Left colon (tissue), 2 donors: ENCODE measurements at regions not wholly inside any gene's neighbourhood (a gene's known extent, or its start where the extent isn't known, plus 50 kb on each side); places are given as distances from the start of the nearest gene placed in this dataset.

Experiments
- ATAC-seq: fragments of 200-7000 bp; cut with Tn5 transposase; one replicate; pipeline ENCODE4 v1.9.1; 2020; ENCODE audit warnings: mild to moderate bottlenecking, moderate library complexity
- DNase-seq, 2 donors: peaks; one replicate each; pipeline ENCODE4 v3.0.0-alpha.2; 2020
- intact Hi-C, 2 donors: fragments of 100-400 bp; cut with DNase I in 1 of 2; cut with micrococcal nuclease in 1 of 2; formaldehyde crosslinking; loops; one replicate each; pipeline versions ENCODE4 v1.11.2 to v1.14.0; 2022; cut with DNase I, micrococcal nuclease
- donor health status: DM: no; HTN: no; CAD: no.
- donor health status: DM: yes; HTN: yes; CAD: no.

DNA sequence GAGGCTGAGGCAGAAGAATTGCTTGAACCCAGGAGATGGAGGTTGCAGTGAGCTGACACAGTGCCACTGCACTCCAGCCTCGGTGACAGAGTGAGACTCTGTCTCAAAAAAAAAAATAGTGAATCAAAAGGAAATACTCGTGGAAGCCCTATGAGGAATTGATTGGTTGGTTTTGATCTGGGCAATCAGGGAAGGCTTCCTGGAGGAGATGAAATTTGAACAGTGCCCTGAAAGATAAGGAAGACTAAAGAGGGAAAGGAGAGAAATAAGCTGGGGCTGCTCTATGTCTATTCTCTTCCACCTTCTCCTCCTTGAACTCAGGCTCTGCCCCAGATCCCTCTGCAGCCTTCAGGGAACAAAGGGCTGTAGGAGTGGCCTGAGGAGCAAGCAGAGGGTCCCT lies 54.1 kb downstream of the IRF2BPL start:
- ATAC-seq (no peak), DNase-seq (no peak)
- intact Hi-C loops = no loop called here

DNA sequence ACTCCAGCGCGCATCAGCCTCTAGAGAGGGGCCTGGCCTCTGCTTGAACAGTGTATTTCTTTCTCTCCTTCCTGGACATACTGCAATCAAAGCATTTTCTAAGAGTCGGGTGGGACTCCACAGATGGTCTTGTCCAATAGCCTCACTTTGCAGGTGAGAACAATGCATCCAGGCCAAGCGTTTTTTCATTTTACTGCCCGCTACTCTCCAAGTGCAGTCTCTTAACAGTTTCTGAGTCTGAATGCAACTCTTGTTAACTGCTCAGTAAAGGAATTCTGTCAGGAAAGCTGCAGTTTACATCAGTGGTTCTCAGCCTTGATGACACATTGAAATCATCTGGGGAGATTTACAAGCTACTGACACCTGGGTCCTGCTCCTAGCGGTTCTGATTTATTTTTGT lies 57.0 kb downstream of the IRF2BPL start:
- intact Hi-C loops = no loop called here
- ATAC-seq = peak; percentile 26

DNA sequence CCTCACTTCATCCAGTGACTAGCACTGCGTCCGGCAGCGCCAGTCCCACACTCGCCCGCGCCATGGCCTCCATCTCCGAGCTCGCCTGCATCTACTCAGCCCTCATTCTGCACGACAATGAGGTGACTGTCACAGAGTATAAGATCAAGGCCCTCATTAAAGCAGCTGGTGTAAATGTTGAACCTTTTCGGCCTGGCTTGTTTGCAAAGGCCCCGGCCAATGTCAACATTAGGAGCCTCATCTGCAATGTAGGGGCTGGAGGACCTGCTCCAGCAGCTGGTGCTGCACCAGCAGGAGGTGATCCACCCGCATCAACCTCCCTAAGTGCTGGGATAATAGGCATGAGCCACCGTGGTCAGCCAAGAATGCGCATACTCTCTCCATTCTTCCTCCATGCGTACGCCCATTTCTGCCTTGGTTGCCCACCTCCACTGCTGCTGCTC lies 59.9 kb downstream of the IRF2BPL start:
- intact Hi-C loops = no loop called here
- no peak for ATAC-seq
- DNase-seq = no peak

More for the DNA sequence above, 57.0 kb downstream of the IRF2BPL start:
- DNase-seq = no peak

DNA sequence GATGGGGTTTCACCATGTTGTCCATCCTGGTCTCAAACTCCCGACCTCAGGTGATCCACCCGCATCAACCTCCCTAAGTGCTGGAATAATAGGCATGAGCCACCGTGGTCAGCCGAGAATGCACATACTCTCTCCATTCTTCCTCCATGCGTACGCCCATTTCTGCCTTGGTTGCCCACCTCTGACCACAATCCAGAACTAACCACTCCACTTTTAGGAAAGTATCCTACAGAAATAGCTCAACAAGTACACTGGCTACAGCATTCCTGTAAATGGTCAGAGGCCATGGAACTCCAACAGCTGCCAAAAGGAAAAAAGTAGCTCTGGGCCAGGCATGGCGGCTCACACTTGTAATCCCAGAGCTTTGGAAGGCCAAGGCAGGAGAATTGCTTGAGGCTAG lies 60.7 kb downstream of the IRF2BPL start:
- DNase-seq = no peak
- no peak for ATAC-seq
- intact Hi-C loops = no loop called here

DNA sequence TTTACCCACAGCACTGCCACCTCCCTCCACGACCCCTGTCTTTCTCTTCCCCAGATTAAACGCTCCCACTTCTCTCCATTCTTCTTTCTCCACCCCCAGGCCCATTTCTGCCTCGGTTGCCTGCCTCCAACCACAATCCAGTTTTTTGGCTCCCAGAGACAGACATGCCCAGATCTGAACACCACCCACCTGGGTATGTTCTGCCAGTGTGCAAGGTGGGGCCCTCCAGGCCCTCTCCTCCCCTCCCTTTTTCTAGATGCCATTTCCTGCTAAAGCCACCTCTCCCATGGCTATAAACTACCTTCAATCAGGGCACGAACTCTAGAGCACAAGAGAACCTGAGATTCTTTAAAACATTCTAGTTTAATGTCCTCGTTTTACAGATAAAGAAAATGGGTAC lies 63.3 kb downstream of the IRF2BPL start:
- intact Hi-C loops = no loop called here
- ATAC-seq = peak; percentile 77
- DNase-seq = peak; percentile 45 to 59

DNA sequence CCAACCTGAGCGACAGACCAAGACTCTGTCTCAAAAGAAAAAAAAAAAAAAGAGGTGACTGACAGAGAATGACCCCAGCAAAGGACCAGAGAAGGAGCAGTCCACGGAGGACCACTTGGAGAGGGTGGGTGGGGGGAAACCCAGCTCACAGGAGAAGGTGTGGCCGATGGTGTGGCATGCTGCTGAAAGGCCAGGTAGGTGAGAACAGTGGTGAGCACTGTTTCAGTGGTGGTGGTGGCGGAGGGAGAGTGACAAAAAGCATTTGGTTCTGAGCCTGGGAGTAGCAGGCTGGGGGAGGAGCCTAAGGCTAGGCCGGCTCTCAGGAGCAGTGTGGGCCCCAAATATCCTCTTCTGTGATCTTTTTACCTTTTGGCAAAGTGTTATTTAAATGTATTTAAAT lies 63.8 kb downstream of the IRF2BPL start:
- intact Hi-C loops = no loop called here
- ATAC-seq (peak; percentile 4), DNase-seq (no peak)

DNA sequence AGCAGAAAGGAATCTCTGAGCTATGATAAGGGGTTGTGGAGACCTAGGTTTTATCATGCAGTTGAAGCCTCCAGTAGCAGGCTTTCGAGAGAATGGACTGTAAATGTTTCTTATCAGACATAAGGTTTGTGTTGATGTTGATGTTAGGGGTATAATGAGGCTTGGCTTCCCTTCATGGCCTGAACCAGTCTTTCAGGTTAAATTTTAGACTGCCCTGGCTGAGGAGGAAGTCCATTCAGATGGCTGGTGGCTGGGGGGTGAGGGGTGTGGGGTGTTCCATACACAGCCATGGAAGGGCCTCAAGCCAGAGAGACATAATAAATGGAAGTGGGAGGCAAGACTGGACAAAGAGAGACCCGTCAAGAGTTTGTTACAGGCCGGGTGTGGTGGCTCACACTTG lies 65.1 kb downstream of the IRF2BPL start:
- DNase-seq (no peak), ATAC-seq (peak; percentile 40)
- intact Hi-C loops = no loop called here

DNA sequence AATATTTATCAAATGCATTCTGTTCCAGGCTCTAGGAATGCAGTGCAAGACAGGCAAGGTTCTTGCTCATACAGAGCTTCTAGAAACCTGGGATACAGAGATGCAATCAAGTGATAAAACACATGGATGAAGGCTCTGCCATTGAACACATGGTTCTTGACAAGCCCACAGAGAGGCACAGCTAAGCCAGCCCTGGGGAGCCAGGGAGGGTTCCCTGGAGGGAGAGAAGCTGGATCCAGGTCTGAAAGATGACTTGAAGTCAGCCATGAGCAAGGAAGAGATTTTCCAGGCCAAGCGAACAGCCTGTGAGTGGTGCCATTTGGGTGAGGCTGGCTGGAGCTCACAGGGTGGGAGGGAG lies 66.2 kb downstream of the IRF2BPL start:
- DNase-seq = no peak
- intact Hi-C loops = no loop called here
- ATAC-seq = peak; percentile 11

DNA sequence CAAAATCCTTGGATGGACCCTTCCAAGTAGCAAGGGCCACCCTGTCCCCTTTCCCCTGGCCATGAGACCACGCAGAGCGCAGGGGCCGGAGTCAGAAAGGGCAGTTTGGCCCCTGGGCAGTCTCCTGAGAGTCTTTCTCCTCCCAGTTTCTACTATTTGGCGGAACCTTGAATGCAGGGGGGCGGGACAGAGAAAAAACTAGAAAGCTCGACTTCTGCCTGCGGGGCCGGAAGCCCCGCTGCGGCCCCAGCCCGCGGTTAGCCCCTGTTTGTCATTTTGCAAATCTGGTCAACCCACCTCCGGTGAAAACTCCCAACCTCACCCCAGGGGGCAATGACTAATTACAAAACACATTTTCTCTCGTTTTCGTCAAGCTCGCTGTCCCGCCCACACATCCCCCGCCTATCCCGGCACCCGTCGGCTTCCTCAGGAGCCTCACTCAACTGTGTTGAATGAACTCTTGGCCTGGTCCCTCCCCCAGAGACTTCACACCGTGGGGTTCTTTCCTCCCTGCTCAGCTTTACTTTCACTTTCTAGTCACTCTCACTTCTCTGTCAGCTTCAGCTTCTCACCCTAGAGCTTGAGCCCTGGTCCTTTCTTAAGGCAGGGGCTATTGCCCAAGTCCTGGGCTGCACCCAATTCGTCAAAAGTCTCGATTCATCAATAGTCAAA lies 66.7 kb downstream of the IRF2BPL start:
- intact Hi-C loops = no loop called here
- peak; percentile 87 to 93 for DNase-seq
- peak; percentile 86 for ATAC-seq

DNA sequence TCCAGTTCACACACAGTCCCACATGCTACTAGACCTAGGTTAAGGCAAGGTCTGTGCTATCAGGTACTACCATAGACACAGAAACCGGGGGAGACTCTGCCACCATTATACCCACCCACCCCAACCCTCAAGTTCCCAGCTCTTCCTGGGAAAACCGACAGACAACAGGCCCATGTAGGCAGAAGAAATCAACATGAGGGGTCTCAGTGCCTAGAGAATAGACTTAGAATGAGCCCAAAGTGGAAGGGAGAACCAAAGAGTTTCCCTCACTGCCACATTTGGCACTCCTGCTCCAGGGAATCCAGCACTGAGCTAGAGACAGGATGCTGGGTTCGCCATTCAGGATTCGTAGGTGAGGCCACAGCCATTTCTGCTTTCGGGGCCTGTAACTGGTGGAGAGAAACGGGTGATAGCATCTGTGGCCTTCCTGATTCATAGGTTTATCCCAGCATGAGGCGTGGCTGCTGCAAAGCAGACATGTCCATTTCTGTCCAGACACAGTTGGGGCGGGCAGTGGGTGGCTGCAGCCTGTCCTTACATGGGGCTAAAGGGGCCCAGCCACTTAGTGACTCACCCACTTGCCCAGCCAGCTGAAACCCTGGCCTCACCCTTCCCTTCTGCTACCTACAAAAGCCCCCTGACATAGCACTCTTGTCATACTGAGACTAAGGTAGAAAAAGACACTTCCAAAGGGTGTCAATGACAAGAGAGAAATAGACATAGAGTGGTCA lies 69.4 kb downstream of the IRF2BPL start:
- intact Hi-C loops = loop anchor here in 1 of 2 donors (5.0 kb wide), 2 partner anchors 63 to 83 kb away; no protein-coding TSS in a partner anchor
- DNase-seq = peak; percentile 36 to 77
- ATAC-seq = no peak

DNA sequence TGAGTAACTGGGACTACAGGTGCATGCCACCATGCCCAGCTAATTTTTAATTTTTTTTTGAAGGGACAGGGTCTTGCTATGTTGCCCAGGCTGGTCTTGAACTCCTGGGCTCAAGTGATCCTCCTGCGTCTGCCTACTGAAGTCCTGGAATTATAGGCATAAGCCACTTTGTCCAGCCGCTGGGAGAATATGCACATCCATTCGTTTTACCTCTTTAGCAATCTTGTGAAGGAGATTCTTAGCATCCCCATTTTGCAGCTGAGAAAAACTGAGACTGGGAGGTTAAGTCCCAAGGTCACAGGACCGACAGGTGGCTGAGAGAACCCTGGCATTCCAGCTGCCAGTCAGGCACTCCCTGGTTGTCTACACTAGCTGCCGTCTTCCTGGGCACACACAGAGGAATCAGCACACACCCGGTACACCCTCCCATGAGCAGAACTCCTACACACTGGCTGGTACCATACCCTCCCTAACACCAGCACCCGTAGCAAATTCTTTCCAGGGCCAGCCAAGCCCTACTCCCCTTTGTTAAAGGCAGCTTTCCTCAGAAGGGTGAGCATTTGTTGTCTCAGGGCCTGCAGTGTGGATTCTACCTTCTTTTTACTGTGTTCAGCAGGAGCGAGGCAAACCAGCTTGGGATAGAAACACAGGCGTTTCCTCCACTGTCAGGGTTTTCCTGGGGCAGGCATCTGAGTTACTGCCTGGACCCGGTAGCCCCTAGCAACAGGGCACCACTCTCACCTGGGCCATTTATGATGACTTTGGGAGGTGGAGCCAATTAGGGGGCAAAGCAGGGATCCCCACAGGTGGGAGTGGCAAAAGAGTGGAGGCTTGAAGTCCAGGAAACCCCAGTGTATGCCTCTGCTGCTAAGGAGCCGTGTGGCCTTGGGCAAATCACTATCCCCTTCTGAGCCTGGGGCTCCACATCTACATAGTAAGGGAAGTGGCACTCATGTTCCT lies 70.2 kb downstream of the IRF2BPL start:
- intact Hi-C loops = loop anchor here in 1 of 2 donors (5.0 kb wide), 2 partner anchors 64 to 84 kb away; no protein-coding TSS in a partner anchor
- ATAC-seq (no peak), DNase-seq (no peak)

DNA sequence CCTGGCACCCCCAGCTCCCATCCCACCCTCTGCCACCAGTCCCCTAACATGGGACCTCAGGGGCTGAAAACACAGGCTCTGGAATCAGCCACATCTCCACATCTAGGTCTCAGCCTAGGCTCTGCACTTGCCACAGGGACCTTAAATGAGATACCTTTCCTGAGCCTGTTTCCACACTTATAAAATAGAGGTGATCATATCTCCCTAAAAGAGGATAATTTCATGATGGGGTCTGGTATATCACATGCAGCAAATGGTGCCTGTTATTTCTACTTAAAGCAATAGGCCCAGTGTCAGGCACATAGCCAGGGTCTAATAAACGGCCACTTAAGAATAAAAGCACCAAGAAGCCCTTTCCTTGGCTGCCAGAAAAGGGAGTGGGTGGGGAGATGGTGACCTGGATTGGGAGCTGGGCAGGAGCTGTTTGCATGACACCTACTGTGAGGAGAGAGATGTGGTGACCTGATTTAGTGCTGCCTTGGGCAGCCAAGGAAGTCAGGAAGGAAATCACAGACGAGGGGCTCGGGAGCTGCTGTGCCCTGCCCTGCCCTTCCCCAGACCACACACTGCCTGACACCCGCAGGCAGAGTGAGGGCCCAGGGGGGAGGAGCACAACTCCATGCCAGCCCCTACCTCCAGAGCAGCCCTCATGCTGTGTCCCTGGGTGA lies 71.2 kb downstream of the IRF2BPL start:
- ATAC-seq (no peak), DNase-seq (peak in 1 of 2 donors; percentile 41)
- intact Hi-C loops = loop anchor here in 1 of 2 donors (5.0 kb wide), 2 partner anchors 65 to 85 kb away; no protein-coding TSS in a partner anchor

DNA sequence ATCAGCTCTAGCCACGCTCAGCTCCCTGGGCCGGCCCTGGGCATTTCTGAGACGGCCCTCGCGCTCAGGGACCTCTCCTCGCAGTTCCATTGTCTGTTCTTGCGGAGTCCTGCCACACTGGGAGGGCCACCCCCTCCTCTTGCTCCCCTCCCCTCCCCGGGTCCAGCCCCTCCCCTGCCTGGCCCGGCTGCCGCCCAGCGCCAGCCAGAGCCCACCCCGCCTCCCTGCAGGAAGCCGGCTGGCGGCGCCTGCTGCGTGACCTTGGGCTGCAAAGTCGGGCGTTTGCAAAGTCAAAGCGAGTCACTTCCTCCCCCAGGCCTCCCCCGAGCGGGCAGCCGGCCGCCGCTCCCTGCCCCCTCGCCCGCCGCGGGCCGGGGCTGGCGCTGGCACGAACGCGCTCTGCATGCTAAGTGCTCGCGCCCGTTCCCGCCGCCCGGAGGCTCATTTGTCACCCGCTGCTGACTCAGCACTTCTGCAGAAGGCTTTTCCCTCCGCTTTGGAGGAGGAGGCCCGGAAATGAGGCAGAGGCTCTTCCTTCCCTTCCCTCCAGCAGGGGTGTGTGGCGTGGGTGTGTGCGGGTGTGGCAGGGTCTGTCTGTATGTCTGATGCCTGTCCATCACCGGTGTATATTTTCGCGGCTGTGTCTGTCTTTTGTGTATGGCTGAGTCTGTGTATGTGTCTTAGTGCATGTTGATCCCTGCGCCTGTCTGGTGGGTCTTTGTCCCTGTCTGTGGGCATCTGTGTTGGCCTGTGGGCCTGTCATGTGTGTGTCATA lies 72.0 kb downstream of the IRF2BPL start:
- intact Hi-C loops = loop anchor here in 1 of 2 donors (5.0 kb wide), 2 partner anchors 66 to 86 kb away; no protein-coding TSS in a partner anchor
- peak; percentile 82 for ATAC-seq
- peak; percentile 92 to 95 for DNase-seq

DNA sequence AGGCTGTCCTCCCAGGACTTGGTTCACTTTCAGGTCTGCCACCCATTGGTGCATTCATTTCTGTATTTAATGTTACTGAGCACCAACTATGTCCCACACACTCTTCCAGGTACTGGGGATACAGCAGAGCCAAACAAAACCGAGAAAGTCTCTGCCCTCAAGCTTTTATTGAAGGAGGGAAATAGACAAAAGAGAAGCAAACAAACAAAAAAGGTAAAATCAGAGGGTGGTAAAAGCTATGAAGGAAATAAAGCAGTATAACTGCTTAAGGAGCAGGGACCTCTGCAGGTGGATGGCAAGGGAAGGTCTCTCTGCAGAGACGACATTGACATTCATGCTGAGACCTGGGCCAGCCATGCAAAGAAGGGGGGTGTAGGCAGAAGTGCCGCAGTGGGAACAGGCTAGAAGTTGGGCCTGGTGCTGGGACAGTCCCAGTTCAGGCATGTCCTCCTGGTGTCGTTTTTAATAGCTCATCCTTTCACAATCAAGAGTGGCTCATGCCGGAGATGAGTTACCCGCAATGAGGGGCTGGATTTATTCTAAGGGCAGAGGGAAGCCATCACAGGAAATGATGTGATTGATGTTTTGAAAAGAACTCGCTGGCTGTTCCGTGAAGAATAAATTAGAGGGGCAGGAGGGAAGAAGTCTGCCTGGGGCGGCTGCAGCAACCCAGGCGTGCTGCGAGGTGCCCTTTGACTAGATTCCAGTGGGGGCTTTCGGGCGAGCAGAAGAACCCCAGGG lies 72.8 kb downstream of the IRF2BPL start:
- intact Hi-C loops = loop anchor here in 1 of 2 donors (5.0 kb wide), 2 partner anchors 67 to 87 kb away; no protein-coding TSS in a partner anchor
- peak; percentile 41 to 46 for DNase-seq
- peak; percentile 1 for ATAC-seq

DNA sequence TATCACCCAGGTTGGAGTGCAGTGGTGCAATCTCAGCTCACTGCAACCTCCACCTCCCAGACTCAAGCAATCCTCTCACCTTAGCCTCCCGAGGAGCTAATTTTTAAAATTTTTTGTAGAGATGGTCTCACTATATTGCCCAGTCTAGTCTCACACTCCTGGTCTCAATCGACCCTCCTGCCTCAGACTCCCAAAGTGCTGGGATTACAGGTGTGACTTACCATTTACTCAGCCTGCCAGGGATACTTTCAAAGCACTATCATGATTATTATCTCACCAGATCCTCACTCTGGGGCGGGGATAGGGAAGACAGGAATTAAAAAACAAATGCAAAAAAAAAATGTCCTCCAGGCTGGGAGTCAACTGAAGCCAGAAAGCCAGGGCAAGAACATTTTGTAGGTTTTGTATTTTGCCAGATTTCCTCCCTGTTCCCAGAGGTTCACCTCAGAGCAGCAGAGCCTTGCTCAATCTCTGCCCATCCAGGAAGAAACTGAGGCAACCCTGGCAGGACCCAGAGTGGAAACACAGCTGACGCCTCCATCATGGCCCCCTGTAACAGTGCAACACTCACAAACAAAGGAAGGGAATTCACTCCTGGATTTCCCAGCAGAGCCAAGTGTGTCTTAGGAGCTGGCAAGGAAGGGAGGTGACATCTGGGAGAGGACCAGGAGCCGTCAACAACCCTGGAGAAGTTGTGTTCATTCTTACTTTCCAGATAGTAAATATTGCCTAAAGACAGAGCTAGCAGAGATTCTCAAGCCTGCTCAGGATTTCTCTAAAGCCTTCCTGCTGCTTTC lies 73.9 kb downstream of the IRF2BPL start:
- no peak for ATAC-seq
- intact Hi-C loops = loop anchor here in 1 of 2 donors (5.0 kb wide), 2 partner anchors 68 to 88 kb away; no protein-coding TSS in a partner anchor
- no peak for DNase-seq

DNA sequence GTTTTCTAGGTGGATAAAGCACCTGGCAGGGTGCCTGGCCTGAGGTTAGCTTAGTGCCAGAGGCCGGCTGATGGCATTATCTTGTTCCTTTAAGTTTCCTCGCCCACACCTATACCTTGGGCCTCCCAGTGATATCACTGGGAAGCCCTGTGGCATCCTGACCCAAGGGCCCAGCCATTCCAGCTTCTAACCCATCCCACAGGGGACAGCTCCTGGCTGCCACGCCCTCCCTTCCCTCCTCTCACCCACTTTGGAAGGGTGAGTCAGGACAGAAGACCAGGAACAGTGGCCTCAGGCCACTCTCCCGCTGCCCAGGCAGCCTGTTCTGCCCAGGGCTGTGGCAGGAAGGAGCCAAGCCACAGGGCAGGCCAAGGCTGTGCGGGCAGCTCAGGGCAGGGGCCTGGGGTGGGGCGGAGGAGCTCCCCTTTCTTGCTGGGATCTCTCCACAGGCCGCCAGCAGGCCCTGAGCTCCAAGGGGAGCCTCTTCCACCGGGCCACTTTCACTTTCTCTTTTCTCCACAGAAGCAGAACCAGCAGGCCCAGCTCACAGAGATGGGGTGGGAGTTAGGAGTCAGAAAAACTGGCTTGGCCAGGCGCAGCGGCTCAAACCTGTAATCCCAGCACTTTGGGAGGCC lies 75.1 kb downstream of the IRF2BPL start:
- DNase-seq = peak; percentile 71 to 82
- intact Hi-C loops = no loop called here
- peak; percentile 58 for ATAC-seq
